ENCODE measurements at regions not wholly inside any gene's neighbourhood (a gene's known extent, or its start where the extent isn't known, plus 50 kb on each side); places are given as distances from the start of the nearest gene placed in this dataset.

- H3K27ac Mint-ChIP-seq = no peak overlapping the region
- DNase-seq = no peak
- H3K27me3 Mint-ChIP-seq = peaks cover 4 to 11% of the 10 kb centered on the region in 2 donors
- intact Hi-C loops (cut with micrococcal nuclease) = no loop called here
- H3K36me3 ChIP-seq (ENCODE audit: insufficient read depth, low read length) = no peaks in the 10 kb centered on the region
- H3K9me3 ChIP-seq (ENCODE audit: control insufficient read depth in 1 of 2, low read length in 2 of 2) = no peaks in the 10 kb centered on the region
- no peaks in the 10 kb centered on the region for H3K36me3 Mint-ChIP-seq
- H3K4me3 ChIP-seq (ENCODE audit: low read length in 2 of 2) = no peak overlapping the region
- no peaks in the 10 kb centered on the region for H3K27me3 ChIP-seq (ENCODE audit: insufficient read depth, low read length)
- CTCF ChIA-PET (ENCODE audit: partially characterized antibody) = no interaction called here
- peaks cover 0 to 1% (median 0%) of the 10 kb centered on the region in 8 donors for H3K9me3 Mint-ChIP-seq
- no peak overlapping the region for H3K27ac ChIP-seq (ENCODE audit: low read depth, low read length)
- H3K4me3 Mint-ChIP-seq = no peak overlapping the region
- no peaks in the 10 kb centered on the region for H3K4me1 Mint-ChIP-seq
- H3K4me1 ChIP-seq (ENCODE audit: insufficient read depth, low read length) = no peaks in the 10 kb centered on the region
- POLR2A ChIA-PET (ENCODE audit: partially characterized antibody) = no interaction called here
Observed at GRCh38 chr4:89598602-89599001, 238.4 kb downstream of the SNCA start.

GRCh38 chr4:89595125-89595789 is 241.7 kb downstream of the SNCA start:
- H3K27me3 ChIP-seq (ENCODE audit: insufficient read depth, low read length) = no peaks in the 10 kb centered on the region
- no peaks in the 10 kb centered on the region for H3K9me3 ChIP-seq (ENCODE audit: control insufficient read depth in 1 of 2, low read length in 2 of 2)
- Mint-ChIP-seq H3K27me3 (no peaks in the 10 kb centered on the region), H3K4me1 (no peaks in the 10 kb centered on the region), H3K27ac (no peak overlapping the region), H3K36me3 (no peaks in the 10 kb centered on the region), H3K9me3 (no peaks in the 10 kb centered on the region), H3K4me3 (no peak overlapping the region)
- no peaks in the 10 kb centered on the region for H3K36me3 ChIP-seq (ENCODE audit: insufficient read depth, low read length)
- H3K4me3 ChIP-seq (ENCODE audit: low read length in 2 of 2) = no peak overlapping the region
- ChIA-PET CTCF (ENCODE audit: partially characterized antibody) (interaction anchor here (1.5 kb wide), 1 partner anchor 15 kb away, joined by 3 read pairs; no protein-coding TSS in a partner anchor), POLR2A (ENCODE audit: partially characterized antibody) (no interaction called here)
- no peak for DNase-seq
- intact Hi-C loops (cut with micrococcal nuclease) = no loop called here
- no peak overlapping the region for H3K27ac ChIP-seq (ENCODE audit: low read depth, low read length)
- no peaks in the 10 kb centered on the region for H3K4me1 ChIP-seq (ENCODE audit: insufficient read depth, low read length)

DNA sequence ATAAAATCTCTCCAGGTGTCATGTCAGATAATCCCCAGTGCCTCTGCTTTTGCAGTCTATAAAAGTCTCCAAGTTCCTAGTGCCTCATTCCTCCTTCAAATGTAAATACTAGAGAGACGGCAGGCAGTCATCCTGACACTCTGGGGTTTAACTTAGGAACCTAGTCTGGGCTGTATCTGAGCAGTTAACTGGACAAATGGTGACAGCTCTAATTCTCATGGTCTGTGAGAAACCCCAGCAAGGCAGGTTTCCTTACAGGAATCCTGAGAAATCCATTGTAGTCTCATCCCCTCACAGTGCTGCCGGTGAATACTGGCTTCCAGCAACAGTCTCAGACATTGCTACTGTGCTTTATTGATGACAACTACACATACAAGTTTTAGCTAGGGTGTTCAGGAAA is 246.8 kb downstream of the SNCA start:
- H3K9me3 Mint-ChIP-seq = no peaks in the 10 kb centered on the region
- H3K36me3 ChIP-seq (ENCODE audit: insufficient read depth, low read length) = no peaks in the 10 kb centered on the region
- no peak overlapping the region for H3K27ac ChIP-seq (ENCODE audit: low read depth, low read length)
- intact Hi-C loops (cut with micrococcal nuclease) = no loop called here
- no peak overlapping the region for H3K27ac Mint-ChIP-seq
- no peaks in the 10 kb centered on the region for H3K36me3 Mint-ChIP-seq
- no peak overlapping the region for H3K4me3 Mint-ChIP-seq
- CTCF ChIA-PET (ENCODE audit: partially characterized antibody) = no interaction called here
- no peaks in the 10 kb centered on the region for H3K9me3 ChIP-seq (ENCODE audit: control insufficient read depth in 1 of 2, low read length in 2 of 2)
- no peaks in the 10 kb centered on the region for H3K4me1 ChIP-seq (ENCODE audit: insufficient read depth, low read length)
- POLR2A ChIA-PET (ENCODE audit: partially characterized antibody) = no interaction called here
- H3K4me1 Mint-ChIP-seq = no peaks in the 10 kb centered on the region
- H3K4me3 ChIP-seq (ENCODE audit: low read length in 2 of 2) = no peak overlapping the region
- H3K27me3 ChIP-seq (ENCODE audit: insufficient read depth, low read length) = no peaks in the 10 kb centered on the region
- DNase-seq = no peak
- H3K27me3 Mint-ChIP-seq = peaks cover 2 to 3% of the 10 kb centered on the region in 2 donors

- intact Hi-C loops (cut with micrococcal nuclease) = no loop called here
Observed at GRCh38 chr4:89588421-89588820, 248.5 kb downstream of the SNCA start.

GRCh38 chr4:89587364-89587763 is 249.6 kb downstream of the SNCA start:
- Mint-ChIP-seq H3K9me3 (no peaks in the 10 kb centered on the region), H3K36me3 (no peaks in the 10 kb centered on the region), H3K27ac (no peak overlapping the region), H3K4me3 (no peak overlapping the region), H3K27me3 (peaks cover 3 to 4% of the 10 kb centered on the region in 2 donors), H3K4me1 (no peaks in the 10 kb centered on the region)
- H3K4me3 ChIP-seq (ENCODE audit: low read length in 2 of 2) = no peak overlapping the region
- H3K27ac ChIP-seq (ENCODE audit: low read depth, low read length) = no peak overlapping the region
- H3K27me3 ChIP-seq (ENCODE audit: insufficient read depth, low read length) = peaks cover 5% of the 10 kb centered on the region
- DNase-seq = no peak
- H3K4me1 ChIP-seq (ENCODE audit: insufficient read depth, low read length) = no peaks in the 10 kb centered on the region
- no peaks in the 10 kb centered on the region for H3K9me3 ChIP-seq (ENCODE audit: control insufficient read depth in 1 of 2, low read length in 2 of 2)
- no peaks in the 10 kb centered on the region for H3K36me3 ChIP-seq (ENCODE audit: insufficient read depth, low read length)
- CTCF ChIA-PET (ENCODE audit: partially characterized antibody) = no interaction called here
- POLR2A ChIA-PET (ENCODE audit: partially characterized antibody) = no interaction called here
- intact Hi-C loops (cut with micrococcal nuclease) = loop anchor here (2.0 kb wide), 1 partner anchor 313 kb away; no protein-coding TSS in a partner anchor

More at GRCh38 chr4:89588421-89588820, 248.5 kb downstream of the SNCA start:
- Histone ChIP-seq H3K36me3 (ENCODE audit: insufficient read depth, low read length) (no peaks in the 10 kb centered on the region), H3K27ac (ENCODE audit: low read depth, low read length) (no peak overlapping the region), H3K27me3 (ENCODE audit: insufficient read depth, low read length) (peaks cover 5% of the 10 kb centered on the region), H3K9me3 (ENCODE audit: control insufficient read depth in 1 of 2, low read length in 2 of 2) (no peaks in the 10 kb centered on the region), H3K4me1 (ENCODE audit: insufficient read depth, low read length) (no peaks in the 10 kb centered on the region), H3K4me3 (ENCODE audit: low read length in 2 of 2) (no peak overlapping the region)
- H3K27me3 Mint-ChIP-seq = peaks cover 2 to 3% of the 10 kb centered on the region in 2 donors
- H3K27ac Mint-ChIP-seq = no peak overlapping the region
- H3K4me3 Mint-ChIP-seq = no peak overlapping the region
- ChIA-PET CTCF (ENCODE audit: partially characterized antibody) (interaction anchor here (1.1 kb wide), 1 partner anchor 15 kb away, joined by 3 read pairs; no protein-coding TSS in a partner anchor), POLR2A (ENCODE audit: partially characterized antibody) (no interaction called here)
- DNase-seq = no peak
- H3K4me1 Mint-ChIP-seq = no peaks in the 10 kb centered on the region
- H3K36me3 Mint-ChIP-seq = no peaks in the 10 kb centered on the region
- no peaks in the 10 kb centered on the region for H3K9me3 Mint-ChIP-seq

GRCh38 chr4:89586864-89587263 is 250.1 kb downstream of the SNCA start:
- Mint-ChIP-seq H3K36me3 (no peaks in the 10 kb centered on the region), H3K9me3 (no peaks in the 10 kb centered on the region), H3K4me1 (no peaks in the 10 kb centered on the region), H3K4me3 (no peak overlapping the region), H3K27ac (no peak overlapping the region), H3K27me3 (peaks cover 4 to 7% of the 10 kb centered on the region in 2 donors)
- peaks cover 5% of the 10 kb centered on the region for H3K27me3 ChIP-seq (ENCODE audit: insufficient read depth, low read length)
- CTCF ChIA-PET (ENCODE audit: partially characterized antibody) = no interaction called here
- H3K9me3 ChIP-seq (ENCODE audit: control insufficient read depth in 1 of 2, low read length in 2 of 2) = no peaks in the 10 kb centered on the region
- no peak overlapping the region for H3K27ac ChIP-seq (ENCODE audit: low read depth, low read length)
- no peaks in the 10 kb centered on the region for H3K4me1 ChIP-seq (ENCODE audit: insufficient read depth, low read length)
- H3K4me3 ChIP-seq (ENCODE audit: low read length in 2 of 2) = no peak overlapping the region
- POLR2A ChIA-PET (ENCODE audit: partially characterized antibody) = no interaction called here
- intact Hi-C loops (cut with micrococcal nuclease) = loop anchor here (2.0 kb wide), 1 partner anchor 314 kb away; no protein-coding TSS in a partner anchor
- peak in 1 of 5 donors; percentile 0 for DNase-seq
- no peaks in the 10 kb centered on the region for H3K36me3 ChIP-seq (ENCODE audit: insufficient read depth, low read length)

- Histone ChIP-seq H3K4me3 (ENCODE audit: low read length in 2 of 2) (no peak overlapping the region), H3K9me3 (ENCODE audit: control insufficient read depth in 1 of 2, low read length in 2 of 2) (no peaks in the 10 kb centered on the region), H3K27ac (ENCODE audit: low read depth, low read length) (no peak overlapping the region), H3K36me3 (ENCODE audit: insufficient read depth, low read length) (no peaks in the 10 kb centered on the region), H3K27me3 (ENCODE audit: insufficient read depth, low read length) (peaks cover 5% of the 10 kb centered on the region), H3K4me1 (ENCODE audit: insufficient read depth, low read length) (no peaks in the 10 kb centered on the region)
- no peaks in the 10 kb centered on the region for H3K4me1 Mint-ChIP-seq
- CTCF ChIA-PET (ENCODE audit: partially characterized antibody) = no interaction called here
- H3K27me3 Mint-ChIP-seq = peaks cover 4 to 7% of the 10 kb centered on the region in 2 donors
- H3K9me3 Mint-ChIP-seq = no peaks in the 10 kb centered on the region
- intact Hi-C loops (cut with micrococcal nuclease) = loop anchor here (2.0 kb wide), 1 partner anchor 314 kb away; no protein-coding TSS in a partner anchor
- H3K36me3 Mint-ChIP-seq = no peaks in the 10 kb centered on the region
- DNase-seq = no peak
- POLR2A ChIA-PET (ENCODE audit: partially characterized antibody) = no interaction called here
- H3K27ac Mint-ChIP-seq = no peak overlapping the region
- no peak overlapping the region for H3K4me3 Mint-ChIP-seq
Observed at GRCh38 chr4:89586318-89586717, 250.6 kb downstream of the SNCA start.
